HG02970 (cell line): ENCODE measurements at regions not wholly inside any gene's neighbourhood (a gene's known extent, or its start where the extent isn't known, plus 50 kb on each side); places are given as distances from the start of the nearest gene placed in this dataset.
"Not testable (repeated sequence)": the region's sequence is repeated elsewhere in the genome, so short reads cannot be mapped to it uniquely, and the experiment has no call there.

Experiments
- ATAC-seq: cut with Tn5 transposase; IDR thresholded peaks from one replicate; pipeline ENCODE4 v1.9.1; 2021; ENCODE audit warnings: mild to moderate bottlenecking, moderate library complexity, moderate number of reproducible peaks; ENCODE audit not compliant: unreplicated experiment, low FRiP score

DNA sequence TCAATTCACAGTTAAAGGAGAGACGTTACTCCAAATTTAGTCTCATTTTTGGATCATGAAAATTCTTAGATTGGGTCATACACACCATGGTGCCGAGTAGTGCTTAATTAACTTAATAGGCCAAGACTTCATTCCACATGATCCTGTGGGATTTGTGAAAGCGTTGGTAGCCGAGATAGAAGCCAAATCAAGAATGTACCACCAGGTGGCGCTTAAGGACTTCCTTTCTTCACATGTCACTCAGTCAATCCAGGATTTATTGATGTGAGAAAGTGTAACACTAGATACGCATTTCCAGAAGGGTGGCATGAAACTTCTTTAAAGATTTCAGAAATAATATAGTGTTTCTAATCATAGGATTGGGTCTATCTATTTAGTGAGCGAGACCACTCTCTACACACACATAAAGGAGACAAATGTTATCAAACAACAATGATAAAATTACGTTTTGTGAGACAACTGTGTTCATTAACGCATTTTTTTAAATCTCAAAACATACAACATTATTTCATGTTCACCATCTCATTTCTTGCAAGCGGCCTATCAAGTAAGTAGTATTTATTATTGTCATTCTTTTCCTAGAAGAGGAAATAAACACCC is 436.1 kb downstream of the CHL1 start:
- ATAC-seq: no peak

DNA sequence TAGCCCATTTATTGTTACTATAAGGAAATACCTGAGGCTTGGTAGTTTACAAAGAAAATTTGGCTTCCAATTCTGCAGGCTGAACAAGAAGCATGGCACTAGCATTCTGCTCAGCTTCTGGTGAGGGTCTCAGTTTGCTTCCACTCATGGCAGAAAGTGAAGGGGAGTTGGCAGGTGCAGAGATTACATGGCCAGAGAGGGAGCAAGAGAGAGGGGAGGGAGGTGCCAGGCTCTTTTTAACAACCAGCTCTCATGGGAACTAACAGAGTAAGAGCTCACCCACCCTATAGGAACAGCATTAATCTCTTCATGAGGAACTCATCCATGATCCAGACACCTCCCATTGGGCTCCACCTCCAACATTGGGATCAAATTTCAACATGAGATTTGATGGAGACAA is 437.9 kb downstream of the CHL1 start:
- ATAC-seq: no peak

DNA sequence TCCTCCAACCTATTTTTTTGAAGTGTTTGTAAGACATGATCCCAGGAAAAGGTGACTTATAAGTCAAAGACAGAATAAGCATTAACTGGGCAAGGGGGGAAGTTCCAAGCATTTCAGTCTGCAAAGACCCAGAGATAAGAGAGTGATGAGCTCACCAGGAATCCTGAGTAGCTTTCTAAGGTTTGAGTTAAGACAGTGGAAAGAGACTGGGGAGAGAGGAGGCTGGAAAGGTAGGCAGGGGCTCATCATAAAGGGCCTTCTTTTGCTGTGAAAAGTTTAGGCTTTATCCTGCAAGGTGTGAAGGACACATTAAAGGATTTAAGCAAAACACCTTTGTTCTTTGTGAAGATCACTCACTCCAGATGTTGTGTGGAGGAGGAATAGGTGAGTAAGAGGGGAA is 438.8 kb downstream of the CHL1 start:
- ATAC-seq: no peak

DNA sequence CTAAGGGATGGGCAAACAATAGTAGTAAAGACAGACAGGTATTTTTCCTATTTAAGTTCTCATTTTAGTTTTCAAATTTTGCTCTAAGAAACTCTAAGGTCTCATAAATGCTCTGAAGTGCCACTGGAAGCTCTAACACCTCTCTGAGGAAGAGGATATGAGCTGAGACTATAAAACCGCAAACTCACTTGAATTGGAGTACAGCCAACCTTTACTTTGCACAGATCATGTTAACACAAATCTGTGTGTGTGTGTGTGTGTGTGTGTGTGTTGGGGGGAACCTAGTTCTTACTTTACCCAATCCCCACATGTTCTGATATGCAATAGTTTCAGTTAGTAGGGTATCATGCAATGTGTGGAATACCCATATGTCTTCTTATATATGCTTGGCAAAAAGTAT is 446.8 kb downstream of the CHL1 start:
- no peak for ATAC-seq

- no peak for ATAC-seq
Measured at GRCh38 chr3:655824-656223, 437.0 kb upstream of the CNTN6 start.

DNA sequence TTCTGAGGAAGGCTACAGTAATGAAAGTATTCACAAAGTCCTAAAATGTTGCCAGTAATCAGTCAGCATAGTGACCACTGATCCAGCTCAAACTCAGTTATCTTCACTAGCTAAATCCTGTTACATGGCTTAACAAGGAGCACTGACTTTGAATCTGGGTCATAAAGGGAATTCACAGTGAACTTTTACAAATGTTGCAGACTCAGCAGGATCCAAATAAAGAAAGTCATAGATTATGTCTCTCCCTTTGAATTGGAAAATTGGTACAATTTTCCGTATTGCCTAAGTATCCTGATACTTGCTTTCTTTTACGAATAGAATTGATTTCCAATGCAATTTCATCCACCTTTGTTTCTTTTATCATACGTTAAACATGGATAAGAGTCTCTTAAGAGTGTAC is 431.5 kb upstream of the CNTN6 start:
- ATAC-seq: no peak

- ATAC-seq: no peak
Measured at GRCh38 chr3:674116-674515, 418.7 kb upstream of the CNTN6 start.

DNA sequence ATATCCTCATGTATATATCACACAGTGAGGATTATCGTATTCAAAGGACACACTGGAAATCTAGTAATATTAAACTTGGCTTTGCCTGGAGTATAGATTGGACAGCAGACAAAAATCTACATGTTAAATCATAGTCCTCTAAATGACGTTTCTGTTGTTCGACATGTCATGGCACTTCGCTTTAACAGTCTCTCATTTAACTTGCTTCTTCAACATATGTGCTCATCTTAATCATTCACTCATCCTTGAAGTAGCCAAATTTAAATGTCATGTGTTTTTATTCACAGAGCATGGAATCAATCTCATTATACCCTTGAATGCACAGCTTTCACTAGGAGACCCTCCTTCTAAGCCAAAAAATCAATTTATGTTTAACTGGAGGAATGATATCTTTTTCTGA is 417.0 kb upstream of the CNTN6 start:
- ATAC-seq: no peak

DNA sequence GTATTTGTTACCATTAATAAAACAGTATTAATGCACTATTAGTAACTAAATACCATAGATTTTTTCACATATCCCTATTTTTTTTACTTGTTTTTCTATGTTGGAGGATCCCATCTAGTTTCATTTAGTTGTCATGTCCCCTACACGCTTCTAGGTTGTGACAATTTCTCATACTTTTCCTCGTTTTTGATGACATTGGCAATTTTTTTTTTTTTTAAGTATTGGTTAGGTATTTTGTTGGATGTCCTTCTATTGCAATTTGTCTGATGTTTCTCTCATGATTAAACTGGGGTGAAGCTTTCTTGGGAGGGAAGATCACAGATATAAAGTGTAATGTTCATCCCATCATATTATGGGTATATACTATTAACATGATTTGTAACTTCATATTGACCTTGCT is 409.1 kb upstream of the CNTN6 start:
- no peak for ATAC-seq

GRCh38 chr3:690770-691169 is 402.1 kb upstream of the CNTN6 start:
- ATAC-seq: no peak

DNA sequence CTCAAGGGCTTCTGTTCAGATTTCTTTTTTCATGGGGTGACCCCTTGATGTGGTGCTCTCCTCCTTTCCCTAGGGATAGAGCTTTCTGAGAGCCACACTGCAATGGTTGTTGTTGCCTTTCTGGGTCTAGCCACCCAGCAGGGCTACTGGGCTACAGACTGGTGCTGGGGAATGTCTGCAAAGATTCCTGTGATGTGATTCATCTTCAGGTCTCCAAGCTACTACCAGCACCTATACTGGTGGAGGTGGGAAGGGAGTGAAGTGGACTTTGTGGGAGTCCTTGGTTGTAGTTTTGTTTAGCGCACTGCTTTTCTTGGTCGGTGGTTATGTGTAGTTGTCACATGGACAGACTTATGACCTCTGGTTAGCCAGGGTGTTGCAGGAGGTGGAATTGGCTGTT is 392.3 kb upstream of the CNTN6 start:
- ATAC-seq: no peak

GRCh38 chr3:707041-707440 is 385.8 kb upstream of the CNTN6 start:
- no peak for ATAC-seq

DNA sequence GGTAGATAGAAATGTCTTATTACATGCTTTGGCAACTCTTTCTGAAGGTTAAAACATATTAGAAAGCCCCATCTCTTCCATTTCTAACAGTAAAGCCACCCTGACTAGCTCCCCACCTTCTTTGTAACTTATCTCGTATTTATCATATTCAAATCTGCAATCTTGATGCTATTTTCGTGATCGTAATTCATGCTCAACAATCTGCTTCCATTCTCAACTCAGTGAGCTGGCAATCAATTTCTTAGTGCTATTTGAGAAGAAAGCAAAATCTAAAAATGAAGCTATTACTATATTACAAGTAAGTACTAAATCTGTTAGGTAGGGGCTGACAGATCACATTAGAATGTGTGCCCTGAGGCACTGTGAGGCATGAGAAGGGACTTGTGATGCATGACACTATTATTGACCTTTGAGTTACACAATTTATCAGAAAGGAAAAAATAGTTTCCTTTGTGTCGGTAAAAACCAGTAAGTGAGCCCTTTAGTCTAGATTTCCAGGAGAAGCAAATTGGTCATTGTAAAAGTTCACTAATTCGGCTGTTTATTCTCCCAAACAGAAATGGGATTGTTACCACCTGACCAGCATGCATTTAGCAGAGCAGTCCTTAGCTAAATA is 379.7 kb upstream of the CNTN6 start:
- no peak for ATAC-seq

DNA sequence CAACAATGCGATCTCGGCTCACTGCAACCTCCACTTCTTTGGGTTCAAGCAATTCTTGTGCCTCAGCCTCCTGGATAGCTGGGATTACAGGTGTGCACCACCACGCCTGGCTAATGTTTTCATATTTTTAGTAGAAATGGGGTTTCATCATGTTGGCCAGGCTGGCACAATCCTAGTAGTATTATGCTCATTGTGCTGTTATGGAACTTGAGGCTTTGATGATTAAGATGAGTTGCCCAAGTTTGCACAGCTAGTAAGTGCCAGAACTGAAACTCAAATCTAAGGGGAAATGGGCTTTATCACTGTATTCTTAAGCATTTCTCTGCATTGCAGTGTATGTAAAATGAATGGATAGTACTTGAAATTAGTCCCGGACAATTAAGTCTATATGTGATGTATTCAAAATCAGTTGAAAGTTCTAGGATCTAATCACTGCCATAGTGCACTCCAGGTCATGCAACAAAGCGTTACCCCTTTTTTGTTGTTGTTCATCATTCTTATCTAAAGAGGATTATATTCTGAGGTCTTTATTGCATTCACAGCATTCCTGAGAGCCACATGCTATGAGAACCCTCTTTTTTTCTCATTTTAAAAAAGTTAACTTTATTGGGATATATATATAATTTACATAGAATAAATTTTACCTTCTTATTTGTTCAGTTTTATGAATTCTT is 378.7 kb upstream of the CNTN6 start:
- no peak for ATAC-seq

GRCh38 chr3:721086-721485 is 371.7 kb upstream of the CNTN6 start:
- no peak for ATAC-seq

GRCh38 chr3:732326-732928 is 360.4 kb upstream of the CNTN6 start:
- no peak for ATAC-seq

GRCh38 chr3:733313-733712 is 359.5 kb upstream of the CNTN6 start:
- ATAC-seq: no peak

DNA sequence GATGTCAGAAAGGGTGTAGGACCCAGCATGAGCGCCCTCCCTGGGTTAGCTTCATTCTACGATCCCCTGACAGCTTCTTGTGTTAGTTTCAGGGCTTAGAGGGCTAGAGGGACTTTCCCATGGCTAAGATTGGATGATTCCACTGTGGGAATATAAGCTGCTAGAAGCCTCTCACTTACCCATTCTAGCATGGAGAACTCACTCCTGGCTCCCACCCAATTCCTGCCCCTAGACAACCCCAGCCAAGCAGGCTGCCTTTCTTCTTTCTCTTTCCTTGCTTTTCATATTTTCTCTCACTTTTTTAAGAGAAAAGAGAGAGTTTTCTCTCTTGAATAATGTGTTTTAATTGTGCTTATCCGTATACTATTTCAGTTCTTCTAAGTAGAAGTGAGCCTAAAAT is 335.1 kb upstream of the CNTN6 start:
- ATAC-seq: no peak

DNA sequence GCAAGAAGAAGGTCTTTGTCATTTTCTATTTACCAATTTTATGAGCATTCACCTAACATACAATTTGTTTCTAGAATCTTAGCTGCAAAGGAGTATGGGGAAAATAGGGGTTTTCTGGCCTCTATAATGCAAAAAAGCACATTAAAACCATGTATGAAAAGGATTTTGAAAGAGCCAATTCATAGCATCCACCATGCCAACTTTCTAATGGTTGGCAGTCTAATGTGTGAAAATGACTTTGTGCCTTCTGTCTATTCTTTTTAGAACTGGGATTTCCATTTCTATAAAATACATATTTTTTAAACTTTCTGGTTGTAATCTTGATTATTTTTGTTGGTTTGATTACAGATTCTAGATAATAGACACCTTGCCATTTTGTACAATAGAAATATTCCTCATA is 333.7 kb upstream of the CNTN6 start:
- ATAC-seq: no peak

GRCh38 chr3:773433-773832 is 319.4 kb upstream of the CNTN6 start:
- not testable (repeated sequence) for ATAC-seq

DNA sequence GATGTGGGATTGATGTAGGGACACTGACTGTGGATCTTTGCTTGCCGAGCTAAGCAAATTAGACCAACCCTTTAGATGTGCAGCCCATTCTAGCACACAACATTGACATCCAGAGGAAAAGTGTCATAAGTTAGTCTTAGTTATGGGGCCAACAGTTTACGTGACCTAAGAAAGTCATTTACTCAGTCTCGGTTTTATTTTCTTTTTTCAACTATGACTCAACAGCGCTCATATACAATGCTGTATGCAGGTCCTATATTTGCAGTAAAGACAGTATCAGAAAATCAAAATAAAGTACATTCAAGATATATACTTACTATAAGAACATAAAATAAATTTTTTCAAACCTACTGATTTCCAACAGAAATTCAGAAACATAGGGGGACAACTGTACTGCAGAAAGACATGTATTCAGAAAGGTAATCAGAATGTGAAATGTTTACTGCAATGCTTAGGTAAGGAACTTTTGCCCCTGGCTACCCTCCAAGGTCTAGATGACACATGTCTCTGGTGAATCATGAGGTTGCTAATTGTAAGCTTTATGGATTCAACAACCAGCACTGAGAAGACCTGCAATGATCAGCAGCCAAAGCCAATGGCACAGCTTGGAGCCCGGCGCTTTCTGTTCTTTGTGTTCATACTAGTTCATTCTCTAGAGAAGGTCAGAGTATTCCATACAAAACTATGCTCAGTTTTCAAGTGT is 317.5 kb upstream of the CNTN6 start:
- no peak for ATAC-seq
